WTC11 (cell line): ENCODE measurements at regions not wholly inside any gene's neighbourhood (a gene's known extent, or its start where the extent isn't known, plus 50 kb on each side); places are given as distances from the start of the nearest gene placed in this dataset.

Experiments used
- ATAC-seq: fragments of 200-7000 bp; cut with Tn5 transposase; 2 replicates; pipeline ENCODE4 v1.10.0; 2021; ENCODE audit warnings: mild to moderate bottlenecking, moderate library complexity
- CTCF ChIA-PET: fragments of 300-600 bp; sonication (Branson Sonifier 250); formaldehyde crosslinking; loops from one replicate; lab custom pipeline; 2021; ENCODE audit warnings: antibody characterized with exemption; lab: Charles Lee
- POLR2A ChIA-PET: fragments of 350-600 bp; sonication (Branson Sonifier 250); formaldehyde crosslinking; loops from one replicate; lab custom pipeline; 2021; ENCODE audit warnings: antibody characterized with exemption; lab: Charles Lee
- DNase-seq: peaks from one replicate; pipeline ENCODE4 v3.0.0; 2021; ENCODE audit warnings: low spot score
- H3K27ac Mint-ChIP-seq: 2 replicates; pipeline ENCODE4 v1.8.0; 2021; ENCODE audit warnings: mixed read lengths
- H3K27me3 Mint-ChIP-seq: 2 replicates; pipeline ENCODE4 v1.8.0; 2021; ENCODE audit warnings: low read depth, mild to moderate bottlenecking, moderate library complexity, mixed read lengths
- H3K36me3 Mint-ChIP-seq: 2 replicates; pipeline ENCODE4 v1.8.0; 2021; ENCODE audit warnings: mixed read lengths
- H3K4me1 Mint-ChIP-seq: 2 replicates; pipeline ENCODE4 v1.8.0; 2022; ENCODE audit warnings: mixed read lengths
- H3K4me3 Mint-ChIP-seq: 2 replicates; pipeline ENCODE4 v1.8.0; 2021; ENCODE audit warnings: mild to moderate bottlenecking, moderate library complexity, mixed read lengths
- H3K9me3 Mint-ChIP-seq: 2 replicates; pipeline ENCODE4 v1.8.0; 2021; ENCODE audit warnings: mixed read lengths
- ATF1 ChIP-seq: sonication (generic); formaldehyde crosslinking; IDR thresholded peaks from 2 replicates; pipeline ENCODE4 v1.8.1; 2023; ENCODE audit warnings: mild to moderate bottlenecking, moderate library complexity, missing genetic modification reagents
- CBFB ChIP-seq: sonication (generic); formaldehyde crosslinking; IDR thresholded peaks from 2 replicates; pipeline ENCODE4 v1.8.1; 2022; ENCODE audit warnings: mild to moderate bottlenecking, low read depth, missing genetic modification reagents
- CDX4 ChIP-seq: fragments of 250-450 bp; sonication (Bioruptor Pico); IDR thresholded peaks from 2 replicates; pipeline ENCODE4 v1.9.0; 2021; ENCODE audit warnings: moderate library complexity, mild to moderate bottlenecking, inconsistent platforms, borderline replicate concordance
- E2F1 ChIP-seq: sonication (generic); formaldehyde crosslinking; IDR thresholded peaks from 2 replicates; pipeline ENCODE4 v1.8.0; 2022; ENCODE audit warnings: mild to moderate bottlenecking, missing genetic modification reagents
- E2F4 ChIP-seq: sonication (generic); formaldehyde crosslinking; IDR thresholded peaks from 2 replicates; pipeline ENCODE4 v1.8.1; 2022; ENCODE audit warnings: low read depth, mild to moderate bottlenecking, moderate library complexity, missing genetic modification reagents, borderline replicate concordance
- HMGA2 ChIP-seq: fragments of 250-450 bp; sonication (Bioruptor Pico); IDR thresholded peaks from 2 replicates; pipeline ENCODE4 v1.4.0; 2021; ENCODE audit warnings: mild to moderate bottlenecking, moderate library complexity
- HMGXB4 ChIP-seq: sonication (generic); formaldehyde crosslinking; IDR thresholded peaks from 2 replicates; pipeline ENCODE4 v1.8.1; 2023; ENCODE audit warnings: mild to moderate bottlenecking, moderate library complexity, missing genetic modification reagents
- JAZF1 ChIP-seq: fragments of 250-450 bp; sonication (Bioruptor Pico); IDR thresholded peaks from 2 replicates; pipeline ENCODE4 v1.9.0; 2021; ENCODE audit warnings: moderate library complexity, mild to moderate bottlenecking, inconsistent platforms
- JUN ChIP-seq: sonication (generic); formaldehyde crosslinking; IDR thresholded peaks from 2 replicates; pipeline ENCODE4 v1.8.0; 2023; ENCODE audit warnings: mild to moderate bottlenecking, missing genetic modification reagents
- KAT7 ChIP-seq: sonication (generic); formaldehyde crosslinking; IDR thresholded peaks from 2 replicates; pipeline ENCODE4 v1.8.1; 2023; ENCODE audit warnings: missing genetic modification reagents, mild to moderate bottlenecking, borderline replicate concordance
- MXD4 ChIP-seq: fragments of 250-450 bp; sonication (Bioruptor Pico); IDR thresholded peaks from 2 replicates; pipeline ENCODE4 v1.8.0; 2021; ENCODE audit warnings: mild to moderate bottlenecking, moderate library complexity, borderline replicate concordance
- MYBL2 ChIP-seq: sonication (generic); formaldehyde crosslinking; IDR thresholded peaks from 2 replicates; pipeline ENCODE4 v1.8.1; 2023; ENCODE audit warnings: mild to moderate bottlenecking, moderate library complexity, missing genetic modification reagents
- NFATC4 ChIP-seq: fragments of 250-450 bp; sonication (Bioruptor Pico); IDR thresholded peaks from 2 replicates; pipeline ENCODE4 v1.9.0; 2021; ENCODE audit warnings: mild to moderate bottlenecking
- NR2C2 ChIP-seq: sonication (generic); formaldehyde crosslinking; IDR thresholded peaks from 2 replicates; pipeline ENCODE4 v1.8.0; 2022; ENCODE audit warnings: mild to moderate bottlenecking, missing genetic modification reagents
- NR3C1 ChIP-seq: sonication (generic); formaldehyde crosslinking; conservative IDR thresholded peaks from 2 replicates; pipeline ENCODE4 v1.8.1; 2023; ENCODE audit warnings: low read depth, mild to moderate bottlenecking, missing genetic modification reagents
- OVOL2 ChIP-seq: fragments of 250-450 bp; sonication (Bioruptor Pico); IDR thresholded peaks from 2 replicates; pipeline ENCODE4 v1.9.0; 2021; ENCODE audit warnings: mild to moderate bottlenecking, borderline replicate concordance
- PRRX2 ChIP-seq: fragments of 250-450 bp; sonication (Bioruptor Pico); IDR thresholded peaks from 2 replicates; pipeline ENCODE4 v1.8.0; 2021; ENCODE audit warnings: mild to moderate bottlenecking
- RELA ChIP-seq: sonication (generic); formaldehyde crosslinking; IDR thresholded peaks from 2 replicates; pipeline ENCODE4 v1.8.1; 2022; ENCODE audit warnings: missing genetic modification reagents, mild to moderate bottlenecking, borderline replicate concordance
- TEAD4 ChIP-seq: sonication (generic); formaldehyde crosslinking; IDR thresholded peaks from 2 replicates; pipeline ENCODE4 v1.8.0; 2022; ENCODE audit warnings: mild to moderate bottlenecking, missing genetic modification reagents
- USF1 ChIP-seq: sonication (generic); formaldehyde crosslinking; IDR thresholded peaks from 2 replicates; pipeline ENCODE4 v1.8.0; 2022; ENCODE audit warnings: mild to moderate bottlenecking, missing genetic modification reagents
- USF2 ChIP-seq: sonication (generic); formaldehyde crosslinking; IDR thresholded peaks from 2 replicates; pipeline ENCODE4 v1.8.1; 2023; ENCODE audit warnings: mild to moderate bottlenecking, missing genetic modification reagents, moderate library complexity
- ZBTB21 ChIP-seq: sonication (generic); formaldehyde crosslinking; IDR thresholded peaks from 2 replicates; pipeline ENCODE4 v1.8.1; 2023; ENCODE audit warnings: mild to moderate bottlenecking, missing genetic modification reagents, borderline replicate concordance
- TF ChIP-seq, protein P1 (sequence below): sonication (generic); formaldehyde crosslinking; IDR thresholded peaks from 2 replicates; pipeline ENCODE4 v1.8.1; 2022; ENCODE audit warnings: missing genetic modification reagents, borderline replicate concordance

GRCh38 chr2:239790721-239791120 is 234.4 kb downstream of the NDUFA10 start (continued):
- TF ChIP-seq HMGXB4 (CRISPR knock-in tag) (no peak), KAT7 (CRISPR knock-in tag) (no peak), CDX4 (CRISPR knock-in tag) (no peak), CBFB (no peak), JUN (CRISPR knock-in tag) (no peak), JAZF1 (CRISPR knock-in tag) (no peak), NR2C2 (CRISPR knock-in tag) (no peak)
- TF ChIP-seq, all 79 proteins: peak for 0

DNA sequence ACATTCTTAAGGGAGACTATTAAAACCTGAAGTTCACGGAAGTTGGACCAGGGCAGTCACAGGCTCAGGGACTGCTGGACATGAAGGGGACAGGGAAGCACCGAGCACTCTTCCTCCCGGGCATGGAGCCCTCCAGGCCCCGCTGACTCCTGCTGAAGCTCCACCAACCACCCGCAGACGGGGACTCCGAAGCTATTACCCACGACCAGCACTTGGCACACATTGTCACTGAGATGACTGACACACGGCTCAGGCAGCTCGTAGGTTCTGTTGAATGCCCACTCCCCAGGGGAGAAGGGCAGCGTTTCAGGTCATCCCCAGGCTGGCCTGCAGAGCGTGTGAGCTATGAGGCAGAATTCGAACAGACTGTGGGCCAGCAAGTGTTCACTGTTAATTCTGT is 234.8 kb downstream of the NDUFA10 start:
- Mint-ChIP-seq H3K27ac (no peak overlapping the region), H3K36me3 (peaks cover 4% of the 10 kb centered on the region; the same call in 1 of the 2 replicates), H3K27me3 (peaks cover 3% of the 10 kb centered on the region; the same call in 1 of the 2 replicates), H3K4me1 (no peaks in the 10 kb centered on the region), H3K9me3 (peaks cover 15% of the 10 kb centered on the region), H3K4me3 (no peak overlapping the region)
- POLR2A ChIA-PET = no interaction called here
- CTCF ChIA-PET = no interaction called here
- DNase-seq = no peak
- ATAC-seq = no peak
- TF ChIP-seq MYBL2 = no peak

DNA sequence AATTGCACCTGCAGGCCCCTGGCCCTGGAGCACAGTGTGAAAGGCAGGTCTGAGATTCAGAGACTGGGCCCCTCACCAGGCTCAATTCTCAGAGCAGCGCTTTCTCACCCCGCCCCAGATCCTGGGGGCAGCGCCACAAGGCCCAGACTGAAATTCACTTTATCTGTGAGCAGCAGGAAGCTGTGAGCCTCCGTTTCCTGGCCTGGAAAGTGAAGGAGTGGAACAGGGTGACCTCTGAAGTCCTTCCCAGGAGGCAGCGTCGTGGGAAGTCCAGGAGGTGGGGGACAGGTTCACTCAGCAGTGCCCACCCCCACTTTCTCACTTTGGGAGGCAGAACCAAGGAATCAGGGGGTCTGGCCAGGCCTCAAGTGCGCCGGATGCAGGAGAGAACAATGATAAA is 235.4 kb downstream of the NDUFA10 start:
- Mint-ChIP-seq H3K36me3 (peaks cover 4% of the 10 kb centered on the region; the same call in 1 of the 2 replicates), H3K27ac (no peak overlapping the region), H3K4me1 (no peaks in the 10 kb centered on the region), H3K9me3 (peaks cover 19% of the 10 kb centered on the region), H3K27me3 (peaks cover 3% of the 10 kb centered on the region; the same call in 1 of the 2 replicates), H3K4me3 (no peak overlapping the region)
- DNase-seq (no peak), ATAC-seq (no peak)
- ChIA-PET POLR2A (no interaction called here), CTCF (no interaction called here)
- TF ChIP-seq USF2 (CRISPR knock-in tag) (no peak), ZBTB21 (CRISPR knock-in tag) (no peak), MYBL2 (no peak), PRRX2 (CRISPR knock-in tag) (no peak), RELA (CRISPR knock-in tag) (no peak), NFATC4 (no peak), MXD4 (CRISPR knock-in tag) (no peak), NR3C1 (no peak), E2F1 (CRISPR knock-in tag) (no peak), E2F4 (no peak), ATF1 (no peak), OVOL2 (CRISPR knock-in tag) (no peak), TEAD4 (no peak), HMGA2 (CRISPR knock-in tag) (no peak), JAZF1 (CRISPR knock-in tag) (no peak), USF1 (CRISPR knock-in tag) (no peak)
- TF ChIP-seq, protein P1, sequence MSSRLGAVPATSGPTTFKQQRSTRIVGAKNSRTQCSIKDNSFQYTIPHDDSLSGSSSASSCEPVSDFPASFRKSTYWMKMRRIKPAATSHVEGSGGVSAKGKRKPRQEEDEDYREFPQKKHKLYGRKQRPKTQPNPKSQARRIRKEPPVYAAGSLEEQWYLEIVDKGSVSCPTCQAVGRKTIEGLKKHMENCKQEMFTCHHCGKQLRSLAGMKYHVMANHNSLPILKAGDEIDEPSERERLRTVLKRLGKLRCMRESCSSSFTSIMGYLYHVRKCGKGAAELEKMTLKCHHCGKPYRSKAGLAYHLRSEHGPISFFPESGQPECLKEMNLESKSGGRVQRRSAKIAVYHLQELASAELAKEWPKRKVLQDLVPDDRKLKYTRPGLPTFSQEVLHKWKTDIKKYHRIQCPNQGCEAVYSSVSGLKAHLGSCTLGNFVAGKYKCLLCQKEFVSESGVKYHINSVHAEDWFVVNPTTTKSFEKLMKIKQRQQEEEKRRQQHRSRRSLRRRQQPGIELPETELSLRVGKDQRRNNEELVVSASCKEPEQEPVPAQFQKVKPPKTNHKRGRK (CRISPR knock-in tag) = no peak
